DOHH2 (cell line): ENCODE measurements at regions not wholly inside any gene's neighbourhood (a gene's known extent, or its start where the extent isn't known, plus 50 kb on each side); places are given as distances from the start of the nearest gene placed in this dataset.

Experiments used
- H3F3A ChIP-seq: fragments of 200-600 bp; sonication (generic), shearing (Covaris generic); 2 replicates; pipeline ENCODE4 v1.6.0; 2016; ENCODE audit warnings: antibody characterized with exemption, mild to moderate bottlenecking; ENCODE audit not compliant: control insufficient read depth, insufficient read depth
- H3K27ac ChIP-seq: fragments of 200-600 bp; sonication (generic); 2 replicates; pipeline ENCODE4 v1.5.1; 2014; ENCODE audit warnings: low read depth, mild to moderate bottlenecking, low read length, moderate library complexity
- H3K27me3 ChIP-seq: fragments of 200-600 bp; sonication (generic); 2 replicates; pipeline ENCODE4 v1.6.1; 2014; ENCODE audit warnings: mild to moderate bottlenecking, low read length, mixed read lengths; ENCODE audit not compliant: control insufficient read depth
- H3K36me3 ChIP-seq: fragments of 200-600 bp; sonication (generic); 2 replicates; pipeline ENCODE4 v1.6.1; 2014; ENCODE audit warnings: mild to moderate bottlenecking, low read length, moderate library complexity, mixed read lengths; ENCODE audit not compliant: control insufficient read depth
- H3K4me1 ChIP-seq: fragments of 200-600 bp; sonication (generic); 2 replicates; pipeline ENCODE4 v1.6.1; 2014; ENCODE audit warnings: mild to moderate bottlenecking, low read length, mixed read lengths; ENCODE audit not compliant: control insufficient read depth
- H3K4me2 ChIP-seq: fragments of 200-600 bp; sonication (generic); 2 replicates; pipeline ENCODE4 v1.6.0; 2014; ENCODE audit warnings: mild to moderate bottlenecking, low read length, moderate library complexity
- H3K4me3 ChIP-seq: fragments of 200-600 bp; sonication (generic); 2 replicates; pipeline ENCODE4 v1.5.1; 2014; ENCODE audit warnings: mild to moderate bottlenecking, low read length, mixed read lengths
- H3K79me2 ChIP-seq: fragments of 200-600 bp; sonication (generic); 2 replicates; pipeline ENCODE4 v1.6.1; 2014; ENCODE audit warnings: mild to moderate bottlenecking, low read length, mixed read lengths; ENCODE audit not compliant: control insufficient read depth
- H3K9me2 ChIP-seq: fragments of 200-600 bp; sonication (generic); replicated peaks from 2 replicates; pipeline ENCODE4 v1.6.1; 2014; ENCODE audit warnings: mild to moderate bottlenecking, low read length, mixed read lengths; ENCODE audit not compliant: control insufficient read depth
- H3K9me3 ChIP-seq: fragments of 200-600 bp; sonication (generic); 2 replicates; pipeline ENCODE4 v1.6.1; 2014; ENCODE audit warnings: antibody characterized with exemption, low read length, mixed read lengths; ENCODE audit not compliant: control insufficient read depth, insufficient read depth
- H4K20me1 ChIP-seq: fragments of 200-600 bp; sonication (generic); 2 replicates; pipeline ENCODE4 v1.6.0; 2014; ENCODE audit warnings: low read depth, mild to moderate bottlenecking, antibody characterized with exemption, low read length, moderate library complexity; ENCODE audit not compliant: control insufficient read depth, insufficient read depth
- EZH2phosphoT487 ChIP-seq: fragments of 200-600 bp; sonication (generic); IDR thresholded peaks from 2 replicates; pipeline ENCODE4 v1.6.1; 2017; ENCODE audit warnings: borderline replicate concordance, mild to moderate bottlenecking, antibody characterized with exemption, low read length, moderate library complexity, mixed read lengths
- TF ChIP-seq, protein P1 (sequence below): fragments of 200-600 bp; sonication (generic); IDR thresholded peaks from one replicate; pipeline ENCODE4 v1.5.1; 2014; ENCODE audit warnings: antibody characterized with exemption, mild to moderate bottlenecking, low read depth, low read length; ENCODE audit not compliant: poor library complexity, severe bottlenecking

DNA sequence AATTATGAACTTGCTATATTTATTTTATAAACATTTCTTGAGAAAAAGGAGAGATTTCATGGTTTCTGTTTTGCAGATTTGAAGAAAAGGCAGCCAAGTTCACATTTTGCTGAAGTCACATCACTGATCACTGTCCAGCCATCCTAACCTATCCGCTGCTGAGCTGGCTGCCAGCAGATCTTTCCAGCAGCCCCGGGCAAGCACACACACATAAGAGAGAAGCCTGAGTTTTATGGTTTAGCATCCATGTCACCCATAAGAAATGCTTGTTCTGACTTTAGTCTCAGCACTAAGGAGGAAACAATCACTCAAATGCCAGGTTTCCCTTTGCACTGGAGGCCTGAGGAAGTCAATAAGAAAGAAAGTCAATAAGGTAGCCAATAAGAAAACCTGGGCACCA, 287.1 kb downstream of the SMOC2 start:
- Histone ChIP-seq H3K9me3 (no peaks in the 10 kb centered on the region; the same call in 1 of the 2 replicates), H3K4me2 (no peak overlapping the region), H4K20me1 (no peaks in the 10 kb centered on the region), H3K4me3 (no peak overlapping the region), H3K27ac (no peak overlapping the region), H3K9me2 (no peaks in the 10 kb centered on the region), H3K4me1 (no peaks in the 10 kb centered on the region), H3K27me3 (no peaks in the 10 kb centered on the region), H3K36me3 (no peaks in the 10 kb centered on the region), H3K79me2 (no peaks in the 10 kb centered on the region), H3F3A (no peaks in the 10 kb centered on the region)
- TF ChIP-seq EZH2phosphoT487, result no peak
- TF ChIP-seq, protein P1, sequence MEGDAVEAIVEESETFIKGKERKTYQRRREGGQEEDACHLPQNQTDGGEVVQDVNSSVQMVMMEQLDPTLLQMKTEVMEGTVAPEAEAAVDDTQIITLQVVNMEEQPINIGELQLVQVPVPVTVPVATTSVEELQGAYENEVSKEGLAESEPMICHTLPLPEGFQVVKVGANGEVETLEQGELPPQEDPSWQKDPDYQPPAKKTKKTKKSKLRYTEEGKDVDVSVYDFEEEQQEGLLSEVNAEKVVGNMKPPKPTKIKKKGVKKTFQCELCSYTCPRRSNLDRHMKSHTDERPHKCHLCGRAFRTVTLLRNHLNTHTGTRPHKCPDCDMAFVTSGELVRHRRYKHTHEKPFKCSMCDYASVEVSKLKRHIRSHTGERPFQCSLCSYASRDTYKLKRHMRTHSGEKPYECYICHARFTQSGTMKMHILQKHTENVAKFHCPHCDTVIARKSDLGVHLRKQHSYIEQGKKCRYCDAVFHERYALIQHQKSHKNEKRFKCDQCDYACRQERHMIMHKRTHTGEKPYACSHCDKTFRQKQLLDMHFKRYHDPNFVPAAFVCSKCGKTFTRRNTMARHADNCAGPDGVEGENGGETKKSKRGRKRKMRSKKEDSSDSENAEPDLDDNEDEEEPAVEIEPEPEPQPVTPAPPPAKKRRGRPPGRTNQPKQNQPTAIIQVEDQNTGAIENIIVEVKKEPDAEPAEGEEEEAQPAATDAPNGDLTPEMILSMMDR, result no peak

DNA sequence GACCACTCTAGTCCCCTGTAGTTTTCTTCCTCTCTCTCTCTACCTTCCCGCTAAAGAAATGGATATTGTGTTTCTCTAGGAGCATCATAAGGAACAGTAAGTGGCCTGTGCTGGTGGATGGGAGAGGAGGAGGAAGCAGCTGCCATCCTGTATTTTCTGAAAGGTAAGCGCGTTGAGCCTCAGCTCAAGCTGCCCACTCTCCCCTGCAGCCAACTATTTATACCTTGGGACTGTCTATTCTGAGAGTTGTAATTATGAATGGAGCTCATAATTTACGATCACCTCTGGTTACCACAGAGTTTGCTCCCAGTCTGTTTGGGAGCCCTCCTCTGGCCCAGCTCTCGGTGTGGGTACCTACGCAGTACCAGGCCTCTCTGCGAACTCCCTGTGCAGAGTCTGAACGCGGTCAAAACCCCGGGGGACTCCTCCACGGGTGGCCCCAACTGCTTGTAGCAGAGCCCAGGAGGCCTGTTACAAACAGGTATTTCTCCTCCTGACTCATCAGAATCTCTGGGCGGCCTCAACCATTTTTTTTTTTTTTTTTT, 285.4 kb downstream of the SMOC2 start:
- no peaks in the 10 kb centered on the region for H3K79me2 ChIP-seq
- H3K4me1 ChIP-seq, result no peaks in the 10 kb centered on the region
- H4K20me1 ChIP-seq, result no peaks in the 10 kb centered on the region
- no peak overlapping the region for H3K4me3 ChIP-seq
- H3K27me3 ChIP-seq, result no peaks in the 10 kb centered on the region
- H3K36me3 ChIP-seq, result no peaks in the 10 kb centered on the region
- H3K27ac ChIP-seq, result no peak overlapping the region
- no peaks in the 10 kb centered on the region for H3F3A ChIP-seq
- H3K9me3 ChIP-seq, result no peaks in the 10 kb centered on the region; the same call in 1 of the 2 replicates
- no peaks in the 10 kb centered on the region for H3K9me2 ChIP-seq
- no peak for TF ChIP-seq EZH2phosphoT487
- TF ChIP-seq, protein P1, result no peak
- H3K4me2 ChIP-seq, result no peak overlapping the region

DNA sequence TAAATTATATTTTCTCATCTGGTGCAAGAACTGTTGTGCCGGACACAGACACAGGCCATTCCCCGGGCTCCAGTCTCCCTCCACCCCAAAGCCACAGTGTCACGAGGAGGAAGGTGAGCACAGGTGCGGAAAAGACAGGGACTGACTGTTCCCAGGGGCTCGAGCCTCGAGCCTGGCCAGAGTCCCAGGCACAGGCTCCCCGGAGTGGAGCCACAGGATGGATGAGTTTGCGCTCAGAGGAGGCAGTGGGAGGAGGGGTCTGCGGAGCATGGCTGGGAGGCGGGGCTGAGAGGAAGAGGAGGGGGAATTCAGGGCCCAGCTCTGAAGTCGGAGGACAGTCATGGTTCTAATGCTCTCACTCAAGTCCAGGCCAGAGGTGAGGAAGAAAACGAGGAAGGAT, 284.8 kb downstream of the SMOC2 start:
- Histone ChIP-seq H3F3A (no peaks in the 10 kb centered on the region), H3K4me1 (no peaks in the 10 kb centered on the region), H3K9me3 (no peaks in the 10 kb centered on the region; the same call in 1 of the 2 replicates), H3K79me2 (no peaks in the 10 kb centered on the region), H3K27ac (no peak overlapping the region), H3K4me3 (no peak overlapping the region), H3K4me2 (no peak overlapping the region), H3K36me3 (no peaks in the 10 kb centered on the region), H3K9me2 (no peaks in the 10 kb centered on the region), H4K20me1 (no peaks in the 10 kb centered on the region), H3K27me3 (no peaks in the 10 kb centered on the region)
- TF ChIP-seq EZH2phosphoT487, result no peak
- TF ChIP-seq, protein P1, result no peak
